Stimulated activated CD4-positive, alpha-beta T cell treated with anti-CD3 and anti-CD28 coated beads, Interleukin-1b, Interleukin-23, amount 100 ng/mL, for 1 hour (primary cell): ENCODE measurements at regions not wholly inside any gene's neighbourhood (a gene's known extent, or its start where the extent isn't known, plus 50 kb on each side); places are given as distances from the start of the nearest gene placed in this dataset.

Source experiments
- DNase-seq, 2 donors: peaks; one replicate each; pipeline ENCODE4 v3.0.0-alpha.2; 2020; ENCODE audit warnings: low read depth in 2 of 2

DNA sequence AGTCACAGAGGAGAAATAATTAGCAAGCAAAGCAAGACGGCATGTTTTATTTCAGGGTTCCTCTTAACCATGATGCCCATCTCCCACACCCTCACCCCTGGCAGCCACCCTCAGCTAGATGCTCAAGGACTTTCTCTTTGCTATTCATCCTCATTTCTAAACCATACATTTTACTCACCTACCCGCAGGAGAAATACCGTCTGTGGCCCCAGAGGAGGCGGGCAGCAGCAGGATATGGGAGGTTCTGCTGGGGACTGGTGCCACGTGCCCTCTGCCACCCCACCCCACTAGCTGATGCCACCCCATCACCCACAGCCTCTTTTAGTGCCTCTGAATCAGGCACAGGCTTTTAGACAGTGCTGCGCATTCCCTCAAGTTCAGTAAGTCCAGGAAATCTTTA, 168.7 kb upstream of the ITGB1 start:
- no peak for DNase-seq

DNA sequence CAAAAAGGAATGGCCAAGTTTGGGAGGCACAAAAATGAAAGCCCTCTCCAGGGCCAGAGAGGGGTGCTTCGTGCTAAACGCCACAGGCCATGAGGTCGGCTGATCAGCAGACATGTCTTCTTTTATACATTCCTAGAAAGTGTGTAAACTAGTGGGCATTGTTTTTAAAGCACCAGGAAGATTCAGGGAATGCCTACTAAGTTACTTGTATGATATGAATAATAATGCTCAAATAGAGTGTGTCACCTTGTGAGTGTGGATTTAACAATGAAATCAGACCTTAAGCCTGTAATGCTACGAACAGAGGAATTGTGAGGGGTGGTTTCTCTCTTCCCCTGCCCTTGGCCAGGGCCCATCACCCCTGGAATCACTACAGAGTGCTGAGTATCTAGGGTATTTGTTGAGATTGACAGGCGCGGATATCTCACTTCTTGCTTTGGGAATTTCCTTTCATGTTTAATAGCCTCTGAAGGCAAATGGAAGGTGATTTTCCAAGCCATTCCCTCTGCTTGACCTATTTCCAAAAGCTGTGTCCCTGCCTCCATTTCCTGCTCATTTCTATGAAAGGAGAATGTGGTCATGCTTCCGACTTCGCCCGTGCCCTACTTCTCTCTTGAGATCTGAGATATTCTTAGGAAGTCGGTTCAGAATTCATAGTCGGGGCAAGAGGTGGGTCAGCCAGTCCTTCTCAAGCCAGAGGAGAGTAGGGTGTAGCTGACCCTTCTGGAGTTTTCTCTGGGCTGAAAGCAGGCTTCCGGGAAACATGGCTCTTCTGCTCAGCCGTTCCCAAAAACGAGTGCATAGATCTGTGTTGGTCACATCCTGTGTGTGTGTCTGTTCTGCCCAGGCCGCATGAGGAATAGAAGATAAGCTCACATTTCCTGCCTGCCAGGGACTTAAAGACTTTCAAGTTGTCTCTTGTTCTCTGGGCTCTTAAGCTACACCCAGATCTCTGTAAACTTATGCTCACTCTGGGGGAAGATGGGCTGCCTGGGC, 167.8 kb upstream of the ITGB1 start:
- no peak for DNase-seq

DNA sequence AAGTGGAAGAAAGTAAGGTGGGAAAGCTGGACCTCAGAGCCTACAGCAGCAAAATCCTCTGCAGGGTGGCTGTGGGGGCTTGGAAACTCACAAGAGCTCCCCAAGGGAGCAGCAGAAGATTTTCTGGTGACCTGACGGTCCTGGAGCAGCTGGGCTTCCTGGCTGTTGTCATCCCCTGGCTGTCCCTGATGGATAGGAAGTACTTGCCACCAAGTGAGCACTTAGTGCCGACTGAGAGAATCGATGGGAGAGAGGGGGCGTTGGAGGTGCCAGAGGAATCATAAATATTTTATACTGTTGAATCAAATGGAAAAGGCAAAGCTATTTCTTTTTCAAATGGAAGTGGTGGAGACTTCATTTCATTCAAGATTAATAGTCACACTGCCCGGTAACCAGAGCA, 167.1 kb upstream of the ITGB1 start:
- DNase-seq, result no peak

DNA sequence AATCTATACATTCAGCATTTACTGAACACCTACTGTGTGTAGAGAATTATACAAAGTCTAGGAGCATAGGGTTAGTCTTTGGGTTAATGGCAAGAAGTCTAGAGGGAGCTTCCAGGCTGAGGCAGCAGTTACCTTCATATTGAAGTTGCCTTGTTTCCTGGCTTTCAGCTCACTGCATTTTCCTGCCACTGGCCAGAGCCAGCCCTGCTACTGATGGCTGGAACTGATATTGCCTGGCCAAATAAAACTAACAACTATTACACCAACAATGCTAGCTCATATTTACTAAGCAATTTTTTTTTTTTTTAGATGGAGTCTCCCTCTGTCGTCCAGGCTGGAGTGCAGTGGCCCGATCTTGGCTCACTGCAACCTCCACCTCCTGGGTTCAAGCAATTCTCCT, 165.7 kb upstream of the ITGB1 start:
- DNase-seq, result no peak

DNA sequence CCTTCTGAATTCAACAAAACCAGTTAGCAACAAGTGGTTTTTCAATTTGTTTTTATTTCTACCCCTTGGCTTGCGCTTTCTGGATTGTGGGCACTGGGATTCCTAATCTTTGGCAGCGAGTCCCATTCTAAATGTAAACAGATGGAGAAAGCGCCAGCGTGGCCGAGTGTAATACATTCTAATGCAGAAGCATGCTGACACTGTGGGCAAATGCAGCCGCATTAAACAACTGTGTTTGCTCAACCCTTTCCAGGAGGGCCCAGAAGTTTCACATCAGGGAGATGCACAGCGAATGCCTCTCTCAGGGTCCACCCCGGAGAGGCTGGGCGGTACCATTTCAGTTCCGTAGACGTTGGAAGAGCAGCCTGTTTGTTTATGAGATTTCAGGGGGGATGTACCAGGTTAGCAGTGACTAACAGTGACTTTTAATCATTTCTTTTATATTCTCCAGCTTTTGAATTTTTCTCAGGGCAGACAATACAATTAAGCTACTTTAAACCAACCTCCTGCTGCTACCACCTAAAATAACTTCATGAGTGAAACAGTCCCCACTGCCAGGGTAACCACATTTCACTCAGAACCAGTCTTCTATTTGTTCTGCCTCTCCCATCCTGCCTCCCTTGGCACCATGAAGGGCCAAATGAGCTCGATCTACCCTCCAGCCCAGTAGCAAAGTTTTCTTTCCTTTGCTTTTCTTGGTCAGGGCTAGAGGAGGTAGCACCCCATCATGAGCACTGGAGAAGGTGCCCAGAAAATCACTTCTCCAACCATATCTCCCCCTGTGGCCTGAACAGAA, 164.2 kb upstream of the ITGB1 start:
- DNase-seq, result no peak

DNA sequence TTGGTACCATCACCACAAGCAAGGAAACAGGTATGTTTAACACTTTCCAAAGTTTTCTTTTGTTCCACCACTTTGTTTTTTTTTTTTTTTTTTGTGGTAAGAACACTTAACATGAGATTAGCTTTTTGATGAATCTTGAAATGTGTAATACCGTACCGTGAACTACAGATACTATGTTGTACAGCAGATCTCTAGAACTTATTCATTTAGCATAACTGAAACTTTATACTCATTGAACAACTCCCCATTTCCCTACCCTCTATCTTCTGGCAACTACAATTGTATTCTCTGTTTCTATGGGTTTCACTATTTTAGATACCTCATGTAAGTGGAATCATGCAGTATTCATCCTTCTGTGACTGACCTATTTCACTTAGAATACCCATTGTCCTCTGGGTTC, 162.7 kb upstream of the ITGB1 start:
- DNase-seq, result no peak

DNA sequence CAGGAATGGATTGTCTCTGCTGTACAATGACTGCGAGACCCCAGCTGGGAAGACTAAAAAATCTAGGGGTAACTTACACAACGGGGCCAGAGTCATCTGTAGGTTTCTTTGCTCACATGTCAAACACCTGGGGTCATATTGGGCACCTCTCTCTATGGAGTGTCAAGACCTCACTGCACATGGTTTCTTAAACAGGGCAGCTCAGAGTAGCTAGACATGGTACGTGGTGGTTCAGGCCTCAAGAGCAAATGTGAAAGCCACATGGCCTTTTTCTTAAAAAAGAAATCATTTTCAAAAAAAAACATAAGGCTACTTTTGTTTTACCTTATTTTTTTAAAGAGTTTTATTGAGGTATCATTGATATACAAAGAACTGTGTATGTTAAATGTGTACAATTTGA, 162.2 kb upstream of the ITGB1 start:
- no peak for DNase-seq

DNA sequence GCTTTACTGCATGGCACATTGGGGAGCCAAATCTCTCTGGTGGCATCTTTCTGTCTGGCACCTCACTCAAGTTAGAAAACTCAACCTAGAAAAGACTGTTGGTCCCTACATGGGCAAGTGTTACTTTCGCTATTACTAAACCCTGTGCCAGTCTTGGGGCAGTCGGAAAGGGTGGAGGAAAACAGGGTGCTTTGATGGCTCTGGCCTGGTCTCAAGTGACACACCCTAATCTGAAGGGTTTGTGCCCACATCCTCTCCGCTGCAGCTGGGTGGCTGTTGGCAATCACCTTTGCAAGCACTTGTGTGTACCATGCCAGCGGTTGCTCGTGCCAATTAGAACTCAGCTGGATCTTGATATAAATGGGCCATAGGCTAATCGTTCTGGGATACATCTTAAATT, 159.8 kb upstream of the ITGB1 start:
- no peak for DNase-seq

DNA sequence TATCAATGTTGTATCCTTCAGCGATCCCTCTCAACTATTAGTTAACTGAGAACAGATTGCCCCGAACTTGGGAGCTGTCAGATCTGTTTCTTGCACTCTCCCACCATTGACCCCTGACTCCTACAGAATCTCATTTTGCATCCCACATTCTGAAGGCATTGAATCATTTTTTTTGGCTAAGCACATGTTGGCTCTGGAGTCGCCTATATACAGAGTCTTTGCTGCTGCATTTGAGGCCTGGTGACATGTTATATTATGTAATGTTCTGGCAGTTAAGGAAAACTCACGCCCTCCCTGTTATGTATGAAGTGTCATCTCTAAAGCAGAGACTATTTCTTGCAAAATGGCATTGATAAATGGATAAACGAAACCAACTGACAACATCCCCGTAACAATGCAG, 159.2 kb upstream of the ITGB1 start:
- no peak for DNase-seq

DNA sequence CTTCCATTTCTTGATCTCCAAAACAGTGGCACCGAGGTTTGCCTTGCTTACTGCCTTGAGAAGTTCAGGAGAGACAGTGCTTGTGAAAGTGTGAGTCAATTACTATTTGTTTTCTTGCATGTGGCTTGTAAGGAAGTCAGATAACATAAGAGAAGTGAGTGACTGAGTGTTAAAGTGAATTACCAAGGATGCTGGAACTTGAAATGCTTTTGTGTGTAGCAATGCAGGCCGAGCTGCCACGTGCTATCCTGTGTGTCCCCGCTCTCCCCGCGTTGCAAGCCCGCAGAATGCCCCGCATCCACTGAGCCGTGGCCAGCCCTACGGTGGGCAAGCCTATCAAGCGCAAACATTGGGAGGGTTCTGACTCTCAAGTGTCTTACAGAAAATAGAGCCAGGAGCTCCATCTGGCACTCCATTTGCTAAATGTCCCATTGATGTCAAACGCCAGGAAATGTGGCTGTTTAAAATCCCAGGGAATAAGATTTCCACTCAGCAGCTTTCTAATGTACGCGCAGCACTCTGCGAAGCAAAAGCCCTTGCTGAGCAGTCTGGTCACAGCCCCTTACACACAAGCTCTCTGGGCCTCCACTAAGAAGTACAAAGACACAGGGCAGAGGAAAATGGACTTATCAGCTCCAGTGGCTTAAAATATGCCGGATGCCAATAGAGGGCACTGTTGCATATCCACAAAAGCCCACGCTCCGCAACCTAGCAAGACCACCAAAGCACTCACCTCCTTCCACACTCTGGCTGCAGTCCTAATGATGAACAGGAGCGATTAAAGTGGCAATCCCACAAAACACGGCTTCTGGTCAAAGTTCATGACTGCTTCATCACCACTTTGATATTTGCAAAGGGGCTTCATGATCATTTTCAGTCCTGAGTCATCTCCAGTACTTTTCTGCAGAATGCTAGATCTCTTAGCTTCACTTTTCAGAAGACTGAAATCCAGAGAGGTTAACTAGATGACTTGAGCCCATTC, 158.0 kb upstream of the ITGB1 start:
- no peak for DNase-seq

DNA sequence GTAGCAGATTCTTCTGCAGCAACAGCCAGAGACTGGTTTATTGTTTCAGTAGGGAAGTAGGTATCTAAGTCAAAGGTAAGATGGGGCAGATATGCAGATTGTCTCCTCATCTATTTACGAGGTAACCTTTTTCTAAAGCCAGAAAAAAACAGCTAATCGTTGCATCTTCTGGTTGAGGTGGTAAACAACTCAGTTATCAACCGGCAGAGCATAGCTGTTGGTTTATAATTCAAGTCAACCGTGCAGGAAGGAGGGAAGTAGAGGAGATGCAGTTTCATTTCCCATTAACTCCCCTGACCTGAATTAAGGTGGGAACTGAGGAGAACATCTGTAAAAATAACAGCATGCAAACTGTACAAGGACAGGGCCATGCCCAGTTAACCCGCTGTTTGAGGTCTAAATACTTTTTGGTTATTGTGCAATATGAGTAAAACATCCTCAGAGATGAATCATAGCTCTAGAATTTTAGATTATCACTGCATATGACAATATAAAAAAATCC, 156.5 kb upstream of the ITGB1 start:
- no peak for DNase-seq

DNA sequence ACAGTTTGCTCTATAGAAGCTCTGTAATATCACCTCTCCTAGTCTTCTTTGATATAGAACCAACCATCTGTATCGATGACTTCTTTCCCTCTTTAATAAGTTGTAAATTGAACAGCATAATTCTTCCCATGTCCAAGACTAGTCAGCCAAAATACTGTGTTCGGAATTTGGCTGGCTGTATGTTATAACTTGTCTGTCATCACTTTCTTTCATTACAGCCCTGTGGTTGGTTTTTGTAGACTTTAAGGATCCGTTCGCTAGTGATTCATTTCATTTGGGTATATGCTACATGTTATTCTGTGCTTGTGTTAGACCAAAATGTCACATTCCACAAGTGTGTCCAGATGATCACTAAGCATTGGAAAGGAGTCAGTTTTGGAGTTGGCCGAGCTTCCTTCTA, 155.4 kb upstream of the ITGB1 start:
- no peak for DNase-seq

DNA sequence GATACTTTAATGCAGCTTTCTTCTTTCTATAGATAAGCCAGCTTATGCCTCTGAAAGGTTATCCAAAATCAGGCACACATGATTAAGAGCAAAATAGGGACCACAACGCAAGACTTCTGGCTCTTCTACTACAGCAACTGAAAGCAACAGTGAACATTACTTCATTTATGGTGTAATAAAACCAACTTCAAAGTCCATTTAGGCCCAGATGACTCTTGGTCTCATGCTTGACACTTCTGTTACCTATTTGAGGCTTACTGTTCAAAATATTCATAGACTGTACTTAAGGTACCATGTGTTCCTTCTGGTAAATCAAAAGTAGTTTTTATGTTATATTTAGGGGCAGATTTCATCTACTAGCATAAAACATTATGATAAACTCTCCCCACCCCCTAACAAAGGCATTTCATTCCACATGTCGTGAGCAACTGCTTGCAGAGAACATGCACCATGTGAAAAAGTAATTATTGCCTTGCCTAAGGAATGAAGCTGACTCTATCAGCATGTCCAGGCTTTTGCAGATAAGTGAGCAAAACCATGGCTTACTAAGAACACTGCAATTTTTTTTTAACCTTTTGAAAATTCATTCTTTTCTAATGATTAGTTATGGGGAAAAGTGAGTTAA, 154.9 kb upstream of the ITGB1 start:
- no peak for DNase-seq

DNA sequence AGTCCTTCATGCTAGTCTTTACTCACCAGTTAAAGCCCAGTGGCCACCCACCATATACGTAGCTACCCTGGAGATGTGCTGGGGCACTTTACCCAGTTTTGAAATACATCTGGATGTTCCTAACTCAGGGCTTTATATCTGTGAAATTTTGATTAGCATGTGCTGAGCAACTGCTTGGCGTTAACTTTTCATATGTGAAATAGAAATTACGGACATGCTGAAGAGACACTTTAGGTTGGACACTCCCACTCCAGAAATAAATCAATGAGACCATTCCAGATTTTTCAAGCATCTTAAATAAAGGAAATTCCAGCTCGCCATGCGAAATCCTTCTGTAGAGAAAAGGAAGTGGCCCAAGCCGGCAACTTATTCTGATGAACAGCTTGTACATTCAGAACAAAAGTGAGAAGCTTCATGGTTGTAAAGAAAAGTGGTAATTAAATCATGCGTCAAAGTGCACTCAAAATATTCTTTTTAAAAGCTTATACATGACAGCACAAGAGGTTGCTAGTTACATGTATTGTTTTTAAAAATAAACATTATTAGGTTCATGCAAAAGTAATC, 153.5 kb upstream of the ITGB1 start:
- no peak for DNase-seq

DNA sequence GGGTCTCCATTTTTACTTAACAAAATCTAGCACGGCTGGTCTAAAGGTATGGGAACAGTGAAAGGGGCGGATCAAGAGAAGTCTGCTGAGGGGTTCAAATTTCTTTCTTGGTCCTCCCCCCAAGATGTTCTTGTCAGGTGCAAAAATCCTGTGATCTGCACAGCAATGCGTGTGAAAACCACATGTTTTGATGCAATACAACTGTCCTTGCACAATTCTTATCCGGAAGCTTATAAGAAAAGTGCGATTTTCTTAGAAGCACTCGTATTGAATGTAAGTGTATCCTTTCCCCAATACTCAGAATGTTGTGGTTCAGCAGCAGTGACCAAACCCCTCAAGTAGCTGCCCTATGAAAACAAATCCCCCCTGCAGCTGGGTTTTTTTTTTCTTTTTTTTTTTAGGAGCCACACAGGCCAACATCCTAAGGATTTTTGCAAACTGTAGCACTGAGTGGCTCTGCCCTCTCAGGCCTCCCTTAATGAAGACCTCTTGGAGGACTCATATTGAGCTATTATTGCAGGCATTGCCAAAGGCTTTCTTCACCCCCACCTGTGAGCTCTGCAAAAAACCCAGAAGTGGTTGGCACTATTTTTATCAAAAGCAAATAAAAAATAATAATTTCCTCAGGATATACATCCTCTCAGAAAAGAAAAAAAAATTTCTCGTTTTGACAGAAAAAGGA, 151.9 kb upstream of the ITGB1 start:
- DNase-seq, result no peak

DNA sequence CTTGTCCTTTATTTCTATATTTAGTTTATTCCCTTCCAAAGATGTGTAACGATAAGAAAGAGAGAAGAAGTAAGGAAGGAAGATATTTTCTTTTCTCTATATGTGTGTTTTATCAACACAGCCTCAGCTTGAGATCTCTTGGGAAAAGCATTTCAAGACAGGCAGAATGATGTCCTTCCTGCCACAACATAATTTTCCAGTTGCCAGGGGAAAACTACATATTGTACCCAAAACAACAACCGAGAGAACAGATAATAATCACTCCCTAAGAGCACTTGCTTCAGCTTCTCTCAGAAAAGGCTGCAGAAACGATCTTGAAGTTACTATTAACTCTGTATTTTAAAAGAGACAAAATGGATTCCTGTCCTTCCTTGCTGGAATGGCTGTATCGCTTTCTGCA, 151.4 kb upstream of the ITGB1 start:
- DNase-seq, result no peak

DNA sequence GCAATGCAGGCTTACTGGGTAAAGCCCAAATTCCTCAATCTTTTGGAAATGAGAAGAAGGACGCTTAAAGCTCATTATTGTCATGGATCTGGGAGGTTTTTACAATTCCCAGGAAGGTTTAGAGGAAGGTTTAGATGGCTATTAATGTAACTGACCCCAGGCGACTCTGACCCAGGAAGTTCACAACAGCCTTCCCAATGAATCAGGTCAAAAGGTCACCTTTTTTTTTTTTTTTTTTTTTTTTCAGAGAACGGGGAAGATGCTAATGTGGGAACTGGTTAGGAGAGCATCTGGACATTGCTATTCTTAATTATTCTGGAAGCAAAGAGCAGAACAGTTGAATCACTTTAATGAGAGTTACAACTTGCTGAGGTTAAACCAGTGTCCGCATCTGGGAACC, 149.9 kb upstream of the ITGB1 start:
- no peak for DNase-seq

DNA sequence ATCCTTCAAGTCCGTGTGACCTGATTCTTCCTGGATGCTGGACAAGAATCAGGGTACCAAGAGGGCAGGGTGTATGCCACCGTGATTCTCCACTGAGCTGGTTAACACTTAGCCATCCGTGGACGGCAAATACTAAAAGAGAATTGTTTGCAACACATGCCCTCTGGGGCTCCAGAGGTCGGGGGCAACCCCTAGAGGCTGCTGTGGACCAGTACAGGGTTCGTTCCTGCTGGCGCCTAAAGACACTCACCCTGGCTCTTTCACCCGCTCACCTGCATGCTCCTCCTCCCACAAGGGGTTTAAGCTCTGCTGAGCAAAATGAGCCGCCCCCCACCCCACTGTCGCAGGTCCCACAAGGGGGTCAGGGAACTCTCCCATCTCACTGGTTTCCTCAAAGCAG, 148.7 kb upstream of the ITGB1 start:
- DNase-seq, result no peak

DNA sequence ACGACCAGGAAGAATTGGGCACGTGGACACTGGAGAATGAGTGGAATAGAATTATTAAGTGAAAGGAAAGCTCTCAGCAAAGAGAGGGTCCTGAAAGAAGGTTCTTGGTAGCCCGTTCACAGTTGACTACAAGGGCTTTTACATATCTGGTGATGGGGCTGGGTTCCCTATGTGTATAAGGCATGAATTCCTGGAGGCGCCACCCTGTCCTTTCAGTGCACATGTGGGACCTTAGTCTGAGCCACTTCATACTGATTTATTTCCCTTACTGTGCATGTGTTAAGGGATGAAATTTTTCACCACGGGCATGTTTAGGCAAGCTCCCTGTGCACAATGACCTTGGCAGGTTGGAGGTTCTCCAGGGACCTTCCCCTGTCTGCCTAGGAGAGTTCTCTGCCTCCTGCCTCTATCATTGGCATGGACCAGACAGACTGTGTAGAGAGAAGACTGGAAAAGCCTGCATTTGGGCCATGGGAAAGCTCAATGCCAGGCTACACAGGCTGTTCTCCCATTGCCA, 145.9 kb upstream of the ITGB1 start:
- DNase-seq, result no peak

DNA sequence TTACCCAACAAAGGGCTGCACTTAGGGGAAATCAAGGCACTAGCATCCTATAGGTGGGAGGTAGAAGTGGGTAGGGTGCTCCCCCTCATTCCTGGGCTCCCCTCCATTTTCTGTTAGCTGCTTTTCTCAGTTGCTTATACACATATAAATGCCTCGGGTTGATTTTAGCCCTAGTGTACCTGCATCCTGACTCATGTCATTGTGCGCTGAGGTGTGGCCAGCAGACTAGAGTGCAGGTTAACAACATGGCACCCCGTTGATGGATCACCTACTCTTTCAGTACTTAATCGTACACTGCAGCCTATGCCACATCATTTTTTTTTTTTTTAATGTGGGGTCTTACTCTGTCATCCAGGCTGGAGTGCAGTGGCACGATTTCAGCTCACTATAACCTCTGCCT, 144.0 kb upstream of the ITGB1 start:
- DNase-seq, result no peak
